BLaER1 (cell line): ENCODE measurements at regions not wholly inside any gene's neighbourhood (a gene's known extent, or its start where the extent isn't known, plus 50 kb on each side); places are given as distances from the start of the nearest gene placed in this dataset.

Experiments
- H3K27ac ChIP-seq: shearing (Covaris generic); formaldehyde crosslinking; 2 replicates; pipeline ENCODE4 v1.8.1; 2022
- H3K27me3 ChIP-seq: shearing (Covaris generic); formaldehyde crosslinking; 2 replicates; pipeline ENCODE4 v1.8.1; 2022
- H3K36me3 ChIP-seq: shearing (Covaris generic); formaldehyde crosslinking; 2 replicates; pipeline ENCODE4 v1.8.1; 2022
- H3K4me1 ChIP-seq: shearing (Covaris generic); formaldehyde crosslinking; 2 replicates; pipeline ENCODE4 v1.8.1; 2022
- H3K4me2 ChIP-seq: shearing (Covaris generic); formaldehyde crosslinking; 2 replicates; pipeline ENCODE4 v1.8.1; 2022
- H3K4me3 ChIP-seq: shearing (Covaris generic); formaldehyde crosslinking; 2 replicates; pipeline ENCODE4 v1.8.1; 2022
- H3K9ac ChIP-seq: shearing (Covaris generic); formaldehyde crosslinking; 2 replicates; pipeline ENCODE4 v1.8.1; 2022
- H3K9me3 ChIP-seq: shearing (Covaris generic); formaldehyde crosslinking; 2 replicates; pipeline ENCODE4 v1.8.1; 2022
- H4K20me1 ChIP-seq: shearing (Covaris generic); formaldehyde crosslinking; 2 replicates; pipeline ENCODE4 v1.8.1; 2022
- Cebpa-rat ChIP-seq: shearing (Covaris generic); IDR thresholded peaks from 2 replicates; pipeline ENCODE4 v1.8.1; 2022

- H3K27me3 ChIP-seq = 0 out of 2 replicates have a peak, but pooled peaks cover 3% of the 10 kb centered on the region
- no peak overlapping the region for H3K4me3 ChIP-seq
- TF ChIP-seq Cebpa-rat = no peak
- no peaks in the 10 kb centered on the region for H3K36me3 ChIP-seq
- H3K9ac ChIP-seq = no peak overlapping the region
- peaks cover 5% of the 10 kb centered on the region; the same call in 1 of the 2 replicates for H4K20me1 ChIP-seq
- no peak overlapping the region for H3K27ac ChIP-seq
- H3K9me3 ChIP-seq = no peaks in the 10 kb centered on the region
- peaks cover 19% of the 10 kb centered on the region for H3K4me1 ChIP-seq
- no peak overlapping the region for H3K4me2 ChIP-seq
These were observed 320.4 kb downstream of the TLE3 start for GRCh38 chr15:69777356-69777755.

- peaks cover 5% of the 10 kb centered on the region; the same call in 1 of the 2 replicates for H4K20me1 ChIP-seq
- H3K4me2 ChIP-seq = no peak overlapping the region
- H3K27ac ChIP-seq = no peak overlapping the region
- H3K36me3 ChIP-seq = no peaks in the 10 kb centered on the region
- no peaks in the 10 kb centered on the region for H3K9me3 ChIP-seq
- peaks cover 19% of the 10 kb centered on the region for H3K4me1 ChIP-seq
- no peak overlapping the region for H3K4me3 ChIP-seq
- no peak overlapping the region for H3K9ac ChIP-seq
- no peak for TF ChIP-seq Cebpa-rat
- H3K27me3 ChIP-seq = 0 out of 2 replicates have a peak, but pooled peaks cover 3% of the 10 kb centered on the region
These were observed 317.3 kb downstream of the TLE3 start for GRCh38 chr15:69780374-69780773.

- Histone ChIP-seq H3K9me3 (no peaks in the 10 kb centered on the region), H3K9ac (no peak overlapping the region), H3K4me3 (no peak overlapping the region), H3K4me1 (peaks cover 19% of the 10 kb centered on the region), H4K20me1 (peaks cover 5% of the 10 kb centered on the region; the same call in 1 of the 2 replicates), H3K36me3 (no peaks in the 10 kb centered on the region), H3K4me2 (no peak overlapping the region; the same call in 1 of the 2 replicates), H3K27ac (no peak overlapping the region), H3K27me3 (0 out of 2 replicates have a peak, but pooled peaks cover 3% of the 10 kb centered on the region)
- TF ChIP-seq Cebpa-rat = no peak
These were observed 316.7 kb downstream of the TLE3 start for GRCh38 chr15:69780981-69781380.

GRCh38 chr15:69781411-69782125 is 316.1 kb downstream of the TLE3 start:
- H4K20me1 ChIP-seq = peaks cover 5% of the 10 kb centered on the region; the same call in 1 of the 2 replicates
- H3K4me2 ChIP-seq = peak overlapping the region; percentile 21
- H3K9ac ChIP-seq = no peak overlapping the region
- H3K27me3 ChIP-seq = 0 out of 2 replicates have a peak, but pooled peaks cover 3% of the 10 kb centered on the region
- H3K36me3 ChIP-seq = no peaks in the 10 kb centered on the region
- peaks cover 19% of the 10 kb centered on the region for H3K4me1 ChIP-seq
- no peak for TF ChIP-seq Cebpa-rat
- H3K4me3 ChIP-seq = no peak overlapping the region
- H3K9me3 ChIP-seq = no peaks in the 10 kb centered on the region
- H3K27ac ChIP-seq = no peak overlapping the region

- Histone ChIP-seq H3K4me3 (no peak overlapping the region), H3K4me2 (peak overlapping the region; percentile 21; the same call in 1 of the 2 replicates), H4K20me1 (peaks cover 5% of the 10 kb centered on the region; the same call in 1 of the 2 replicates), H3K4me1 (peaks cover 19% of the 10 kb centered on the region), H3K36me3 (no peaks in the 10 kb centered on the region), H3K27ac (no peak overlapping the region), H3K27me3 (0 out of 2 replicates have a peak, but pooled peaks cover 3% of the 10 kb centered on the region), H3K9me3 (no peaks in the 10 kb centered on the region), H3K9ac (no peak overlapping the region)
- TF ChIP-seq Cebpa-rat = no peak
These were observed 315.5 kb downstream of the TLE3 start for GRCh38 chr15:69782139-69782658.

- no peak overlapping the region for H3K4me2 ChIP-seq
These were observed 314.9 kb downstream of the TLE3 start for GRCh38 chr15:69782809-69783208.

GRCh38 chr15:69783211-69783610 is 314.5 kb downstream of the TLE3 start:
- H3K9me3 ChIP-seq = no peaks in the 10 kb centered on the region
- H3K36me3 ChIP-seq = no peaks in the 10 kb centered on the region
- H3K4me3 ChIP-seq = no peak overlapping the region
- H3K9ac ChIP-seq = no peak overlapping the region
- 0 out of 2 replicates have a peak, but pooled peaks cover 3% of the 10 kb centered on the region for H3K27me3 ChIP-seq
- H3K4me2 ChIP-seq = no peak overlapping the region
- H3K27ac ChIP-seq = no peak overlapping the region
- peaks cover 19% of the 10 kb centered on the region for H3K4me1 ChIP-seq
- no peak for TF ChIP-seq Cebpa-rat
- H4K20me1 ChIP-seq = peaks cover 5% of the 10 kb centered on the region; the same call in 1 of the 2 replicates

More at GRCh38 chr15:69782809-69783208, 314.9 kb downstream of the TLE3 start:
- Histone ChIP-seq H4K20me1 (peaks cover 5% of the 10 kb centered on the region; the same call in 1 of the 2 replicates), H3K9me3 (no peaks in the 10 kb centered on the region), H3K9ac (no peak overlapping the region), H3K4me3 (no peak overlapping the region), H3K27ac (no peak overlapping the region), H3K4me1 (peaks cover 19% of the 10 kb centered on the region), H3K36me3 (no peaks in the 10 kb centered on the region), H3K27me3 (0 out of 2 replicates have a peak, but pooled peaks cover 3% of the 10 kb centered on the region)
- no peak for TF ChIP-seq Cebpa-rat

- H3K27me3 ChIP-seq = no peaks in the 10 kb centered on the region
- no peak overlapping the region for H3K27ac ChIP-seq
- TF ChIP-seq Cebpa-rat = no peak
- peaks cover 19% of the 10 kb centered on the region for H3K4me1 ChIP-seq
- H3K9me3 ChIP-seq = no peaks in the 10 kb centered on the region
- peaks cover 5% of the 10 kb centered on the region; the same call in 1 of the 2 replicates for H4K20me1 ChIP-seq
- H3K4me3 ChIP-seq = no peak overlapping the region
- H3K4me2 ChIP-seq = no peak overlapping the region
- H3K9ac ChIP-seq = no peak overlapping the region
- H3K36me3 ChIP-seq = no peaks in the 10 kb centered on the region
These were observed 312.7 kb downstream of the TLE3 start for GRCh38 chr15:69784798-69785566.

- no peaks in the 10 kb centered on the region for H3K27me3 ChIP-seq
- H3K4me2 ChIP-seq = no peak overlapping the region
- H3K27ac ChIP-seq = no peak overlapping the region
- no peak overlapping the region for H3K9ac ChIP-seq
- TF ChIP-seq Cebpa-rat = no peak
- peaks cover 5% of the 10 kb centered on the region; the same call in 1 of the 2 replicates for H4K20me1 ChIP-seq
- H3K36me3 ChIP-seq = no peaks in the 10 kb centered on the region
- H3K4me3 ChIP-seq = no peak overlapping the region
- H3K4me1 ChIP-seq = peaks cover 11% of the 10 kb centered on the region
- H3K9me3 ChIP-seq = no peaks in the 10 kb centered on the region
These were observed 311.5 kb downstream of the TLE3 start for GRCh38 chr15:69786136-69786701.
